Erythroblast (primary cell): ENCODE measurements at regions not wholly inside any gene's neighbourhood (a gene's known extent, or its start where the extent isn't known, plus 50 kb on each side); places are given as distances from the start of the nearest gene placed in this dataset.

Experiments used
- DNase-seq, 2 experiments: peaks; one replicate each; lab custom pipeline; 2025; lab: John Stamatoyannopoulos, UW
- GATA1 ChIP-seq: IDR thresholded peaks from 2 replicates; pipeline ENCODE4 v1.6.1; 2011; ENCODE audit warnings: low read depth, mild to moderate bottlenecking, control low read depth, low read length, moderate library complexity
- POLR2A ChIP-seq: IDR thresholded peaks from 2 replicates; pipeline ENCODE4 v1.6.1; 2011; ENCODE audit warnings: mild to moderate bottlenecking, low read length

GRCh38 chr1:157419845-157420542 lies 132.3 kb downstream of the FCRL5 start:
- no peak for TF ChIP-seq GATA1
- TF ChIP-seq POLR2A, result no peak
- no peak for DNase-seq

- DNase-seq, result no peak
- TF ChIP-seq GATA1 (no peak), POLR2A (no peak)
These were observed 133.7 kb downstream of the FCRL5 start for GRCh38 chr1:157418659-157419058.

- no peak for TF ChIP-seq POLR2A
- no peak for TF ChIP-seq GATA1
- DNase-seq, result no peak
These were observed 134.1 kb downstream of the FCRL5 start for GRCh38 chr1:157418231-157418630.

DNA sequence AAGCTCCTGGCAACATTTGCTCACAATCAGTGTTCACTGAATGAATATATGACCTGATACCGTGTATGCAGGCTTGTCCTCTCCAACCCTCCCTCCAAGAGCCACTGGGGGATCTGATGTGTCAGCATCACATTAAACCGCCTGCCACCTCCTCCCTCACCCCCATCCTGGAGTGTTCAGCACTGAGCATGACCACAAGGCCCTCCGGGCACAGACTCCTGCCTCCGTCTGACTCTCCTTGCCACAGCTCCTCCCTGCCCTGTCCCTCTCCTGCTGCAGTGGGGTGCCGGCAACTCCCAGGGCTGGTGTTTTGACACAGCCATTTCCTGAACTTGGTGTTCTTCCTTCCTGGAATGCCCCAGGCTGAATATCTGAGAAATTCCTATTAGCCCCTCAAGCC lies 136.7 kb downstream of the FCRL5 start:
- no peak for DNase-seq
- TF ChIP-seq GATA1 (no peak), POLR2A (no peak)

GRCh38 chr1:157412308-157412707 lies 140.0 kb downstream of the FCRL5 start:
- TF ChIP-seq POLR2A (no peak), GATA1 (no peak)
- no peak for DNase-seq

DNA sequence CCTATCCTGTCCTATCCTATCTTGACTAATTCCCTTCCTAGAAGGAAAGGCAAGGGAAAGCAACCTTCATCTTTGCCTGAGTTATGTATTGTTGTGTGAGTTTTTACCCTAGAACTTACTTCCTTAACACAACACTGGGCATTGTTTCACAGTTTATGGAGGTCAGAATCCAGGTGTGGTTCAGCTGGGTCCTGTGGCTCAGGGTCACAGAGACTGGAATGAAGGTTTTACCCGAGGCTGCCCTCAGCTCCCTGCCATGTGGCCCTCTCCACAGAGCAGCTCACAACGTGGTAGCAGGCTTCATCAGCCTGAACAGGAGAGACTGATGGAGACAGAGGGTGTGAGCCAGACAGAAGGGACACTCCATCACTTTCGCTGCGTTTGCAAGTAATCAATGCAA lies 140.5 kb downstream of the FCRL5 start:
- no peak for DNase-seq
- TF ChIP-seq POLR2A, result no peak
- TF ChIP-seq GATA1, result no peak

- DNase-seq, result no peak
- TF ChIP-seq POLR2A, result no peak
- TF ChIP-seq GATA1, result no peak
These were observed 141.3 kb downstream of the FCRL5 start for GRCh38 chr1:157411064-157411463.

DNA sequence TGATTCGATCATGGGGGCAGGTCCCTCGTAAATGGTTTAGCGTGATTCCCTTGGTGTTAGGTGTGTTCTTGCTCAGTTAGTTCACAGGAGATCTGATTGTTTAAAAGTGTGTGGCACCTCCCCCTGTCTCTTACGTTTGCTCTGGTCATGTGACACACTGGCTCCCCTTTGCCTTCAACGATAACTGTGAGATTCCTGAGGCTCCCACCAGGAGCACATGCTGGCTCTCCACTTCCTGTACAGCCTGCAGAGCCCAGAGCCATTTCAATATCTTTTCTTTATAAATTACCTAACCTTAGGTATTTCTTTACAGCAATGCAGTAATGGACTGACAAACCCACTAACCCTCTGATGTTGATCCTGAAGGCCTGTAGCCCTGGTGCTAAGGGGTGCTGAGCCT lies 141.9 kb downstream of the FCRL5 start:
- TF ChIP-seq POLR2A, result no peak
- no peak for TF ChIP-seq GATA1
- no peak for DNase-seq

GRCh38 chr1:157409927-157410326 lies 142.4 kb downstream of the FCRL5 start:
- DNase-seq, result no peak
- TF ChIP-seq POLR2A (no peak), GATA1 (no peak)

DNA sequence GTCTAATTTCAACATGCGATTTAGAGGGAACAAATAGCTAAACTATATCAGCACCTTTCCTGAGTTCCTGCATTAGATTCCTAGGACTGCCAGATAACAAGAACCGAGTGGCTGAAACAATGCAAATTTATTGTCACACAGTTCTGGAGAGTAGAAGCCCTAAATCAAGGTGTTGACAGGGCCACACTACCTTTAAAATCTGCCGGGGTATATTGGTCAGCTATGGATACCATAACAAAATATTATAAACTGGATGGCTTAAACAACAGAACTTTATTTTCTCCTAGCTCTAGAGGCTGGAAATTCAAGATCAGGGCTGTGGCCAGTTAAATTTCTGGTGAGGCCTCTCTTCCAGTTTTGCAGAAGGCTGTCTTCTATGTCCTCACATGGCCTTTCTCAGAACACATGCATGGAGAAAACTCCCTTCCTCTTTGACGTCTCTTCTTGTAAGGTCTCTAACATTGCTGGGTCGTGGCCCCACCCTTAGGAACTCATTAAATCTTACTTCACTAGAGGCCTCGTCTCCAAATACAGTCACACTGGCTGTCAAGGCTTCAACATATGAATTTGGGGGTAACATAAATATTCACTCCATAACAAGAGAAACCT lies 144.3 kb downstream of the FCRL5 start:
- TF ChIP-seq POLR2A (no peak), GATA1 (no peak)
- DNase-seq, result peak in 1 of 2 experiments; percentile 2

- DNase-seq, result no peak
- TF ChIP-seq GATA1 (no peak), POLR2A (no peak)
These were observed 144.9 kb downstream of the FCRL5 start for GRCh38 chr1:157407367-157407766.

GRCh38 chr1:157405662-157406061 lies 146.7 kb downstream of the FCRL5 start:
- TF ChIP-seq GATA1 (no peak), POLR2A (no peak)
- DNase-seq, result no peak

DNA sequence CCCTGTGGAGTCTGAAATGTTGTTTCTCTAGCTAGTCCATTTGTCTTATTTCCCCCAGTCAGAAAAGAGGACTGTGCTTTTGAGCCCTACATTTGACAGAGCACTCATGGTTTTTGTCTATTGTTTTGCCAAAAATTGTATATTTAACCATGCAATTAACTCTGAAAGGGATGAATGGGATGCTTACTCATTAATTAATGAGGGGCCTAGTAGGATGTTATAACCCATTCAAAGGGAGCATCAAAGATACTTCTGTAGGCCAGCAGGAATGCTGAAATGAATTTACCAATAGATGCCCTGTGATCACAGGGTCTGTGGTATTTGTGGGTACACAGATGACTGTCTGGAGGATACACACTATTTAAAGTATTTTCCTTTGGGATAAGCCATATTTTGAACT lies 147.7 kb downstream of the FCRL5 start:
- TF ChIP-seq GATA1, result no peak
- no peak for TF ChIP-seq POLR2A
- no peak for DNase-seq

DNA sequence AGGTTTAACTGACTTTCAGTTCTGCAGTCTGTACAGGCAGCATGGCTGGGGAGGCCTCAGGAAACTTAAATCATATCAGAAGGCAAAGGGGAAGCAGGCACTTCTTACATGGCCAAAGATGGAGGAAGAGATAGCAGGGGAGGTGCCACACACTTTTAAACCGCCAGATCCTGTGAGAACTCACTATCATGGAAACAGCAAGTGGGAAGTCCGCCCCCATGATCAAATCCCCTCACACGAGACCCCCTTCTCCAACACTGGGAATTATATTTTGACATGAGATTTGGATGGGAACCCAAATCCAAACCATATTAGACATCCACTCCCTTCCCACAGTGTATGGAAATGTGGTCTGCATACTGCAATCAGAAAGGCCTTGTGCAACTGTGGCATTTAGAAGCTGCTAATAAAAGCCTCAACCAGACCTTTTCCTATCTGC lies 148.2 kb downstream of the FCRL5 start:
- DNase-seq, result peak; percentile 21 to 47
- TF ChIP-seq GATA1 (no peak), POLR2A (no peak)

DNA sequence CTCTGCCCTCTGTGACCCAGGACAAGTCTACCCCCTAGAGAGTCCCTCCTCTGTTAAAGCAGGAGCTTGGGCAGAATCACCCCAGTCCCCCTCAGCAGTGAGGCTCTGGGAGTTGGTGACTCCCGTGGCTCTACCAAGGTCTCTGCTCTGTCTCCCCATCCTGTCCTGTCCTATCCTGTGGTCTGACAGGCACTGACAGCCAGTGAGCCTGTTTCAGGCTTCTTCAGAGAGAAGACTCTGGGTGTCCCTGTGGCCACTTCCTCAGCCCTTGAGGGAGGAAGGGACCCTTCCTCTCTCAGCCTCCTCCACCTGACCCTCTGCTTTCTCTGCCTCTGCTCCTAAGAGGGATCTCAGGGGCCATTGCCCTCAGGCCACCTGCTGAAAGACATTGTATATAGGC lies 148.7 kb downstream of the FCRL5 start:
- TF ChIP-seq GATA1, result no peak
- TF ChIP-seq POLR2A, result no peak
- DNase-seq, result no peak
